H9 (cell line): ENCODE measurements at regions not wholly inside any gene's neighbourhood (a gene's known extent, or its start where the extent isn't known, plus 50 kb on each side); places are given as distances from the start of the nearest gene placed in this dataset.

Experiments
- DNase-seq: peaks from one replicate; pipeline ENCODE4 v3.0.0-alpha.2; 2017
- H2AFZ ChIP-seq: one replicate; pipeline ENCODE4 v1.6.1; 2013; ENCODE audit warnings: mild to moderate bottlenecking, low read length, control low read depth, moderate library complexity
- H2AK5ac ChIP-seq: 2 replicates; pipeline ENCODE4 v1.6.1; 2013; ENCODE audit warnings: low read length, control low read depth, mixed read lengths; ENCODE audit not compliant: insufficient read length
- H2BK120ac ChIP-seq: one replicate; pipeline ENCODE4 v1.6.1; 2013; ENCODE audit warnings: low read depth, mild to moderate bottlenecking, low read length, control low read depth, inconsistent platforms; ENCODE audit not compliant: poor library complexity, severe bottlenecking
- H2BK12ac ChIP-seq: 2 replicates; pipeline ENCODE4 v1.6.1; 2013; ENCODE audit warnings: low read length, control low read depth, mixed read lengths, low read depth; ENCODE audit not compliant: insufficient read length
- H2BK15ac ChIP-seq: 2 replicates; pipeline ENCODE4 v1.6.1; 2013; ENCODE audit warnings: low read depth, low read length, control low read depth
- H2BK20ac ChIP-seq: one replicate; pipeline ENCODE4 v1.6.1; 2013; ENCODE audit warnings: low read depth, mild to moderate bottlenecking, low read length, control low read depth, inconsistent platforms; ENCODE audit not compliant: poor library complexity, severe bottlenecking
- H2BK5ac ChIP-seq: 2 replicates; pipeline ENCODE4 v1.6.1; 2013; ENCODE audit warnings: low read length, control low read depth, mixed read lengths; ENCODE audit not compliant: insufficient read length
- H3K14ac ChIP-seq: 2 replicates; pipeline ENCODE4 v1.6.1; 2013; ENCODE audit warnings: low read length, control low read depth; ENCODE audit not compliant: insufficient read depth
- H3K18ac ChIP-seq: 2 replicates; pipeline ENCODE4 v1.6.1; 2013; ENCODE audit warnings: low read depth, mild to moderate bottlenecking, mixed read lengths, low read length, control low read depth; ENCODE audit not compliant: insufficient read length
- H3K23ac ChIP-seq: 2 replicates; pipeline ENCODE4 v1.6.1; 2013; ENCODE audit warnings: low read length, control low read depth, mixed read lengths, low read depth; ENCODE audit not compliant: insufficient read length
- H3K23me2 ChIP-seq: 2 replicates; pipeline ENCODE4 v1.6.1; 2013; ENCODE audit warnings: low read depth, mild to moderate bottlenecking, mixed read lengths, low read length, control low read depth; ENCODE audit not compliant: insufficient read length, poor library complexity, severe bottlenecking
- H3K27ac ChIP-seq: 2 replicates; pipeline ENCODE4 v1.5.1; 2013; ENCODE audit warnings: low read length, control low read depth, mixed read lengths, low read depth; ENCODE audit not compliant: insufficient read length
- H3K27me3 ChIP-seq: 2 replicates; pipeline ENCODE4 v1.6.1; 2013; ENCODE audit warnings: low read length, control low read depth, inconsistent platforms; ENCODE audit not compliant: insufficient read depth
- H3K4ac ChIP-seq: 2 replicates; pipeline ENCODE4 v1.6.1; 2013; ENCODE audit warnings: low read depth, mild to moderate bottlenecking, control low read depth, inconsistent platforms, low read length, moderate library complexity
- H3K4me1 ChIP-seq: 2 replicates; pipeline ENCODE4 v1.6.1; 2013; ENCODE audit warnings: low read length, control low read depth, inconsistent platforms; ENCODE audit not compliant: insufficient read depth
- H3K4me2 ChIP-seq: 2 replicates; pipeline ENCODE4 v1.6.1; 2013; ENCODE audit warnings: low read length, control low read depth, mixed read lengths; ENCODE audit not compliant: insufficient read length, insufficient read depth
- H3K56ac ChIP-seq: 2 replicates; pipeline ENCODE4 v1.6.1; 2013; ENCODE audit warnings: low read depth, mild to moderate bottlenecking, mixed read lengths, low read length, control low read depth; ENCODE audit not compliant: insufficient read length
- H3K79me1 ChIP-seq: 2 replicates; pipeline ENCODE4 v1.6.1; 2013; ENCODE audit warnings: low read depth, mild to moderate bottlenecking, moderate library complexity, low read length, control low read depth, inconsistent platforms; ENCODE audit not compliant: insufficient read depth, poor library complexity, severe bottlenecking
- H3K79me2 ChIP-seq: 2 replicates; pipeline ENCODE4 v1.6.1; 2013; ENCODE audit warnings: low read length, control low read depth, inconsistent platforms; ENCODE audit not compliant: insufficient read depth
- H3K9ac ChIP-seq: 2 replicates; pipeline ENCODE4 v1.6.1; 2013; ENCODE audit warnings: low read length, control low read depth, mixed read lengths; ENCODE audit not compliant: insufficient read length; ENCODE audit errors: extremely low read depth
- H3K9me3 ChIP-seq: one replicate; pipeline ENCODE4 v1.6.1; 2013; ENCODE audit warnings: low read depth, low read length, inconsistent platforms; ENCODE audit not compliant: control insufficient read depth
- H3T11ph ChIP-seq: one replicate; pipeline ENCODE4 v1.6.1; 2013; ENCODE audit warnings: mild to moderate bottlenecking, low read length, control low read depth, inconsistent platforms
- H4K20me1 ChIP-seq: one replicate; pipeline ENCODE4 v1.6.1; 2013; ENCODE audit not compliant: control insufficient read depth, insufficient read length, insufficient read depth
- H4K5ac ChIP-seq: 2 replicates; pipeline ENCODE4 v1.6.1; 2013; ENCODE audit warnings: low read depth, mild to moderate bottlenecking, mixed read lengths, low read length, control low read depth; ENCODE audit not compliant: insufficient read length
- H4K8ac ChIP-seq: replicated peaks from 2 replicates; pipeline ENCODE4 v1.6.1; 2013; ENCODE audit warnings: low read length, control low read depth, mixed read lengths, low read depth; ENCODE audit not compliant: insufficient read length
- H4K91ac ChIP-seq: 2 replicates; pipeline ENCODE4 v1.6.1; 2013; ENCODE audit warnings: low read depth, mild to moderate bottlenecking, moderate library complexity, mixed read lengths, low read length, control low read depth; ENCODE audit not compliant: insufficient read length
- H3K27ac Mint-ChIP-seq, 3 experiments: 2 replicates in 2 of 3; 3 replicates in 1 of 3; pipeline ENCODE4 v1.8.0; 2020 to 2021; ENCODE audit warnings: mixed read lengths in 3 of 3, mild to moderate bottlenecking in 1 of 3, moderate library complexity in 1 of 3
- H3K27me3 Mint-ChIP-seq: 2 replicates; pipeline ENCODE4 v1.8.0; 2021; ENCODE audit warnings: low read depth, mild to moderate bottlenecking, moderate library complexity, mixed read lengths
- H3K36me3 Mint-ChIP-seq, 3 experiments: 2 replicates in 2 of 3; 3 replicates in 1 of 3; pipeline ENCODE4 v1.8.0; 2020 to 2021; ENCODE audit warnings: low read depth in 3 of 3, mixed read lengths in 3 of 3; ENCODE audit not compliant: insufficient read depth in 1 of 3
- H3K4me1 Mint-ChIP-seq, 2 experiments: 2 replicates each; pipeline ENCODE4 v1.8.0; 2020; ENCODE audit warnings: mixed read lengths in 2 of 2
- H3K4me3 Mint-ChIP-seq, 2 experiments: 2 replicates in 1 of 2; 3 replicates in 1 of 2; pipeline ENCODE4 v1.8.0; 2020 to 2021; ENCODE audit warnings: mild to moderate bottlenecking in 2 of 2, mixed read lengths in 2 of 2, moderate library complexity in 1 of 2
- H3K9me3 Mint-ChIP-seq, 2 experiments: 2 replicates in 1 of 2; 3 replicates in 1 of 2; pipeline ENCODE4 v1.8.0; 2020; ENCODE audit warnings: mild to moderate bottlenecking in 2 of 2, mixed read lengths in 2 of 2, moderate library complexity in 1 of 2
- CTCF ChIP-seq: fragments of 200-600 bp; sonication (generic); conservative IDR thresholded peaks from 3 replicates; pipeline ENCODE4 v1.8.0; 2021; ENCODE audit warnings: antibody characterized with exemption, mild to moderate bottlenecking
- WGBS: extraction: QIAGEN DNeasy Blood & Tissue Kit; methylation state at CpG from one replicate; pipeline ENCODE4 v1.1.7; 2013; ENCODE audit warnings: missing lambda C conversion rate, low lambda C conversion rate, mixed read lengths; ENCODE audit not compliant: insufficient read length; ENCODE audit errors: extremely low coverage; 5-methylcytosine and 5-hydroxymethylcytosine counted together

- no peak overlapping the region for H3K14ac ChIP-seq
- H3K9me3 Mint-ChIP-seq: peaks cover 2 to 15% of the 10 kb centered on the region in 2 experiments; a peak in 4 of 5 replicates
- no peak overlapping the region for H3K4ac ChIP-seq
- no peak overlapping the region for H4K8ac ChIP-seq
- H3K79me2 ChIP-seq: no peaks in the 10 kb centered on the region
- H4K5ac ChIP-seq: no peak overlapping the region
- no peak overlapping the region for H3K9ac ChIP-seq
- DNase-seq: no peak
- WGBS: no CpG with 5 or more reads among the region's 7 CpGs
- H3K4me2 ChIP-seq: no peak overlapping the region
- H2AFZ ChIP-seq: no peak overlapping the region
- no peak overlapping the region for H4K91ac ChIP-seq
- H3K36me3 Mint-ChIP-seq: peaks cover 2 to 6% (median 4%) of the 10 kb centered on the region in 3 experiments; a peak in 1 of 7 replicates
- H3K4me3 Mint-ChIP-seq: no peak overlapping the region
- no peak overlapping the region for H3K18ac ChIP-seq
- no peak overlapping the region for H2BK12ac ChIP-seq
- peaks cover 21% of the 10 kb centered on the region for H3K27me3 Mint-ChIP-seq
- no peaks in the 10 kb centered on the region for H3K23me2 ChIP-seq
- no peak overlapping the region for H3K23ac ChIP-seq
- H3K27ac ChIP-seq: no peak overlapping the region
- peaks cover 8% of the 10 kb centered on the region; the same call in 1 of the 2 replicates for H3K4me1 ChIP-seq
- no peak for TF ChIP-seq CTCF
- H2BK120ac ChIP-seq: no peak overlapping the region
- no peak overlapping the region for H2BK15ac ChIP-seq
- H3K56ac ChIP-seq: no peak overlapping the region
- no peaks in the 10 kb centered on the region for H3K9me3 ChIP-seq
- H3K4me1 Mint-ChIP-seq: peaks cover 17 to 25% of the 10 kb centered on the region in 2 experiments
- H4K20me1 ChIP-seq: no peaks in the 10 kb centered on the region
- no peaks in the 10 kb centered on the region; the same call in 1 of the 2 replicates for H3K27me3 ChIP-seq
- no peak overlapping the region for H2AK5ac ChIP-seq
- no peaks in the 10 kb centered on the region for H3K79me1 ChIP-seq
- no peak overlapping the region for H3K27ac Mint-ChIP-seq
- no peak overlapping the region for H2BK5ac ChIP-seq
- H2BK20ac ChIP-seq: no peak overlapping the region
- H3T11ph ChIP-seq: no peak overlapping the region
Measured at GRCh38 chr7:24441314-24442027, 131.8 kb upstream of the PALS2 start.
